ENCODE measurements at regions not wholly inside any gene's neighbourhood (a gene's known extent, or its start where the extent isn't known, plus 50 kb on each side); places are given as distances from the start of the nearest gene placed in this dataset.

DNA sequence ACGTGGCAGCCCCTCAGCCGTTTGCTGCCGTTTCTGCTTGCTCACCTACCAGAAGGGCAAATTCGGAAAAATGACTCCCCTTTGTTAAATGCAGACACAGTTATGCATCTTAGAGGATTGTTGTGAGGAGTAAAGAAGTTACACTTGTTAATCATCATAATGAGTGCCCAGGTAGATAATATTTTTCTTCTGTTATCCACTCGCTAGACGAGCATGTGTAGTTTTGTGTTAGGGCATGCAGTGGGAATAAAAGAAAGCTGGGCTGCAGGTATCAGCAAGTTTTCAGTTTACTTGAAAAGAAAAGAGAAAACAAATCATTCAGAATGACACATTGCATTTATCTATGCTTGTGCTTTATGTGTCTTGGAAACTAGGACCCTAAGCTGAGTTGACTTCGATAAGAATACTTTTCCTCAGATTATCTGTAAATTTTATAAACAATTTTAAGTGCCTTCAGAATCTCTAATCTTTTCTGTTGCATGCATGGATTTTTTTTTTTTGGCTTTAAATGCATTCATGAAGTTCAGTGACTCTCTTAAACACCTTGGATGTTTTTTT lies 365.3 kb downstream of the QKI start:
- DNase-seq (ENCODE audit: low read depth in 2 of 2), result no peak

DNA sequence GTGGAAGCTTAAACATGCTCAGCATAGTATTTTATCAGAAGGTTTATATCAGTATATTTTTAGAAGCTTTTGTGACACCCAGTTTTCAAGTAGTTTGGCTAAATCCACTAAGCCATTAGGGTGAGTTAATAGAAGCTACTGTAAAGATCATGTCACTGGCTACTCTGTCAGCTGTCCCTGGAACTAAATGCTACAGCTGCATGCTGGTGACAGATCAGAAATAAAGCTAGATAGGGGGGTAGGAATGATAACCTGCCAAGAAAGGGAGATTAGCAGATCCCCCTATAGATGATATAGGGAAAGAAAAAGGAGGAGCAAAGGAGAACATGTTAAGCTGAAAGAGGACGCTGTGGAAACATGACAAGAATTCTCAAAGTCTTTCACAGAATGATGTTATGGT lies 363.2 kb downstream of the QKI start:
- no peak for DNase-seq (ENCODE audit: low read depth in 2 of 2)

DNA sequence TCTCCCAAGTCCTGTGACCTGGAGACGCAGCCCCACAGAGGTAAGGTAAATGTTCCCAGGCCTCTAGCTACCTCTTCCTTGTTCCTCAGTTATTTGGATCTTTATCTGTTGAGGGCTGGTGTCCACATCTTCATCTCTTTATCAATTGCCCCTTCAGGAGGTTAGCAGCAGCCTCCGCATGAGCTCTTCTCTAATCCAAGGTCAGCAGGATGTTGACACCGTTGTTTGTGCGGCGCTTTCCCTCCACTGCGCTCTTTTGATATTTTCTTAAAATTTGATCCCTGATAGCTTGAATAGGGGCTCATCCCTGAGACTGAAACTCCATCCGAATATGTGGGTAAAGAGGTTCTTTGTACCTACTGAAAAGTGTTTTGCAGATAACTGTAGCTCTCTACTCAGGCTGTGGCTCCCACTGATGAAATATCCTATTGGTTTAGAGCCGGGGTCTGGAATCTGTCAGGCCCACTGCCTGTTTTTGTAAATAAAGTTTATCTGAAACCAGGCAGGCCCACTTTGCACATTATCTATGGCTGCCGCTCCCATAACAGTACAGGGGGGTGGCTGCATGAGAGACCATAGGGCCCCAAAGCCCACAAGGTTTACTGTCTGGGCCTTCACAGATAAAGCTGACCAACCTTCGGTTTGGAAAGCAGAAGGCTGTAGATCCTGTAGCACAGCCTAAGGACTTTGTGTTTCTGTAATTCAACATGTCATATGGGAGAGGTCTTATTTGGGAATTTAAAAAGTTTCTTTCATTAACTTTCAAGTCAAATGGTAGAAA lies 362.6 kb downstream of the QKI start:
- DNase-seq (ENCODE audit: low read depth in 2 of 2), result no peak

DNA sequence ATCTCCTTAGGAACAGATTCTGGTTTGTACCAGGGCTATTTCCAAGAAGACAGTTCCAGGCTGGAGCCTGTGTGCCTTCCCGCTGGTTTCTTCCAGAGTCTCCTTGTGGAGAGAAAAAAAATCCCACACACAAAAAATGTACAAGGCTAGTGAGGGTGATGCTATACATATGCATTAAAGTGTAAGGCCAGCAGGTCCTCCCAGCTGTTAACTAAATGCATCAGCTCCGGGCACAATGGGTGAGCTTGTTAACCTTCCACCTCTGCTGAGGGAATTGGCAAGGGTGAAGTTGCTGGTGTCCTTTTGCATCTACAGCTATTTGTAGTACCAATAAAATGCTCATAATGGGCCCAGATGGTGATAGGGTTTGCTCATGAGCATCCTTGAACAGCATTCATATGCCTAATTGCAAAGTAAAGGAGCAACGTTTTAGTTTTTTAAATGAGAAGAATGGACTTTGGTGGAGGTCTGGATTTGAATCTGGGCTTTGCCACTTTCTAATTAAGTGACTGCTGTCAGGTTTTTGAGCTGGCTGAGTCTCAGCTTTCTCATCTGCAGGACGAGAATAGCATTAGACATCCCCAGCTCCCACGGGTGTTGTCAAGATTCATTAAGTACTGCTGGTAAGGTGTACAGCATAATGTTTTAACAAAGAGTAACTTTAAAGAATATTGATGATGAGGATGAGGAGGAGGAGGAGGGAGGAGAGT lies 361.8 kb downstream of the QKI start:
- DNase-seq (ENCODE audit: low read depth in 2 of 2), result no peak

DNA sequence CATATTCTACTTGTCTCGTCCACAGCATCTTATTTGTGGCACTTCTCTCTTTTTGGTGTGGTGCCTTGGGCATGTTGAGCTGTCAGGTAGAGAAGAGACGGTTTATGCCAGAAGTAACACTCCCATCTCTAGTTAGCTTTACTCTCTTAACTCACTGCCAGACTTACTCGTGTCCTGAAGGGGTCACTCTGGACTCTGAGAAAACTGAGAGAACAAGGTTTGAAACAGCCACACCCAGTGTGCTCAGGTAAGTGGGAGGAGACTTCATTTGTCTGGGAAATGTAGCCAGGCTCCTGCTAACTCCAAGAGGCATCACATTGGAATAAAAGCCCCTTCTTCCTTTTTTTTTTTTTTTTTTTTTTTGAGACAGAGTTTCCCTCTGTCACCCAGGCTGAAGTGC lies 360.8 kb downstream of the QKI start:
- no peak for DNase-seq (ENCODE audit: low read depth in 2 of 2)

DNA sequence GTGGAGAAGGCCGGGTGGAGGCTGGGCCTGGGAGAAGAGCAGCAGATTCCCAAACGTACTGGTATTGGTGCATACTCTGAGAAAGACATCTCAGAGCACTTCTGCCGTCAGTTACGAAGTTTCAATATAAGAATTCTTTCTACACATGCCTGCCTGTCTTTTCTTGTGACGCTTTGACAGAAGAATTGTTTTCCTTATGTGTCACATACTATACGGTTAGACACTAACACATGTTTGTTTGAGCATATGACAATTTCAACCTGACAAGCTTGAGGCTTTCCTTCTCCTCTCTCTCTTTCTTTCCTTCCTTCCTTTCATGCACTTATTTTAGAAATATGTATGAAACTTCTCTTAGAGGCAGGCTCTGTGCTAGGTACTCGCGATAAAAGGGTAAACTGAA lies 360.0 kb downstream of the QKI start:
- DNase-seq (ENCODE audit: low read depth in 2 of 2), result no peak

DNA sequence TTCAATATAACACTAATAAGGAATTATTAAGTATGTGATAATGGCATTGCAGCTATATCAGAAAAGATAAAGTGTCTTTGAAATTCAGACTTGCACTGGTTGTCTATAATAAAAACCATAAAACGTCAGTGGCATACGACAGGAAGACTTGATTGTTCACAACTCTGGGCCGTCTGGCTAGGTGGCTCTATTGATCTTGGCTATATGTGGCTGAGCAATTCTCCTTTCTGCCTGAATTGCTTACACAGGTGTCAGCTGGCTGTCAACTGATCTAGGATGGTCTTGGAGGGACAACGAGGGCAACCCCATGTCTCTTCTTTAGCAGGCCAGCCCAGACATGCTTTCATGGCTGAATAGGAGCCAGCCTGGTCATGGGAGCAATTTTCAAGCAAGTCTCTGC lies 359.1 kb downstream of the QKI start:
- DNase-seq (ENCODE audit: low read depth in 2 of 2), result no peak

DNA sequence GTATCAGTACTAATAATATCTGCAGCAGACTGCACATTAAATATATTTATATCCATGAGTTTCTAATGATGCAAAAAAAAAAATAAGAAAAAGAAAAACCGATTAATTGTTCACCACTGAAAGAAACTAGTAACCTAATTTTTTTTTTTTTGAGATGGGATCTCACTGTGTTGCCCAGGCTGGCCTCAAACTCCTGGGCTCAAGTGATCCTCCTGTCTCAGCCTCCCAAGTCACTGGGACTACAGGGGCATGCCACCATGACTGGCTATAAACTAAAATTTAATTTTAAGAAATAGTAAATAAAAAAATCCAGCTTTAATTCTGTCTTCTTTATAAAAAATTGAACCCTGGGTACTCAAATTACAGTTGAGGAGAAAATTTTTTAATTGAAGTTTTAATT lies 358.2 kb downstream of the QKI start:
- no peak for DNase-seq (ENCODE audit: low read depth in 2 of 2)

DNA sequence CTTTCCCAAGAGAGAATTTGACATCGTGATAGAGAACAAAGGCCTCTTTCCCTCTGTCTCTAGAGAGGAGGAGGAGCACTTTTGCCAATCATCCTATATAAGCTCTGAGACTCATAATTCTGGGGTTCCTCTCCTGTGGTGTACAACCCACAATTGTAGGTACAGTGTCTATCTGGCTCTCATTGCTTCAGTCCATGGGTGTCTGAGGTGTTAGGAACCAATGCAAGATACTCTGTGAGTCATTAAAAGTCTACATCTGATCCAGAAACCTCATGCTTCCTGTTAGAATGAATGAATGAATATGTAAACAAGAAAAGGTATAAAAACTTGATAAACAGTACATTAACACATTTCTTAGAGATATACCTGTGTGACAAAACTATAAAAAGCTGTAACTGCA lies 356.7 kb downstream of the QKI start:
- DNase-seq (ENCODE audit: low read depth in 2 of 2), result no peak

DNA sequence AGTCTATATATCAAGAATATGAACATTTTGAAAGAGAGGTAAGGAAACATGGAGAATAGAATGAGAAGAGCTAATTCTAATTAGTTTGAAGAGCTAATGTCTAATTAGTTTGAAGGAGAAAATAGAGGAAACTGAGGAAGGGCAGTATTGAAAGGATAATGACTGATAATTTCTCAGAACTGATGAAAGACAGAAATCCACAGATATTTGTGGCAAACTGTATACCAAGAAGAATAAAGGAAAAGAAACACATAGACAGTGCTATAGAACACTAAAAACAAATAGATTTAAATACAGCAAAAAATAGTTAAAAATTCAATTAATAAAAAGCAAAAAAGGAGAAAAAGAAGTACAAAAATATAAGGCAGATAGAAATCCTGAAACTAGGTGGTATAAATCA lies 354.4 kb downstream of the QKI start:
- no peak for DNase-seq (ENCODE audit: low read depth in 2 of 2)

DNA sequence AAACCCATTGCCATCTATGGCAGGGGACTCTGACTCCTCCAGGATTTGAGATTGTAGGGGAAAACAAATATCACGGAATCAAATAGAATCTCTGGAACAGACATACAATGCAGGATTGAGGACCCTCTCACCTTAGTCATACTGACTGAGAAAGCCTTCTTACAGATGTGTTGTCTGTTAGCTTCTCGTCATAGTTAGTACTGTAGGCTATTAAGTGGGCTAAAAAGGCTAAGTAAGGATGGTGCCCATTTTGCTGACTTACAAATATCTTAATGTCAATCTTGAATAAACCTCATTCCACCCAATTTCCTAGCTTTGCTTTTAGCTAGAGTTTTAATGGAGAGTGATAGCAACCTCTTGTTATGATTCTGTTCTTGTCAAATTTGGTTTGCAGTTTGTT lies 352.4 kb downstream of the QKI start:
- DNase-seq (ENCODE audit: low read depth in 2 of 2), result no peak

DNA sequence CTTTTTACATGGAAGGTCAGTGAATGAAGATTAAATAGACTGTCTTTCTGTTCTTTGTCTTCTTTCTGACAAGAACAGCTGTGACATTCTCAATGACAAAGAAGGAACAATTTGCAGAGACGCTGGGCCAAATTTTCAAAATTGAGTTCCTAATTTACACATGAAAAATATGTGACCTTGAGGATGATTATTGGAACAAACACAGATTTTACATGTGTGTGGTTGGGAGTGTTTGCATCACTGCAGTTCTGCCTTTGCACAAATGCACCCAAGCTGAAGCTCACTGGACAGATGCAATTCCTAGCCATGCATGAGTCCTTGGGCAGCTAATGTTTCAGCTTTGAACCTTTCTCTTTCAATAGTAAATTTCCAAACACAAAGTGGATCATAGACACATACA lies 350.8 kb downstream of the QKI start:
- no peak for DNase-seq (ENCODE audit: low read depth in 2 of 2)

DNA sequence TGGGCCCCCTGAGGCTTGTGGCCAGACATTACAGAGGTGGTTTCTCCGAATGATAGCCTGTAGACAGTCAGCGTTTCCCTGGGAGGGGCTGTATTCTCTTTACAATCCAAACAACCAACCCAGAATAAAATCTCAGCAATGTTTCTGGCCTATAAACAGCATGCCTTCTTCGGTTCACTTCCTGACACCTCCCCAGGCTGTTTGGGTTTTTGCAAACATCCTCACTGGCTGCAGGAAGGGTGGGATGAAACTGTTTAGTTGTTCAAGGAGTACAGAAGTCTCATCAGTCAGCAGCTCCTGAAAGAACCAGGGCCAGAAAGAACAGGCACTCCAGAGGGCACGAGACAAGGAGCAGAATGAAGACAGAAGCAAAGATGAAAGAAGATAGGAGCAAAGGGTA lies 350.0 kb downstream of the QKI start:
- DNase-seq (ENCODE audit: low read depth in 2 of 2), result no peak

DNA sequence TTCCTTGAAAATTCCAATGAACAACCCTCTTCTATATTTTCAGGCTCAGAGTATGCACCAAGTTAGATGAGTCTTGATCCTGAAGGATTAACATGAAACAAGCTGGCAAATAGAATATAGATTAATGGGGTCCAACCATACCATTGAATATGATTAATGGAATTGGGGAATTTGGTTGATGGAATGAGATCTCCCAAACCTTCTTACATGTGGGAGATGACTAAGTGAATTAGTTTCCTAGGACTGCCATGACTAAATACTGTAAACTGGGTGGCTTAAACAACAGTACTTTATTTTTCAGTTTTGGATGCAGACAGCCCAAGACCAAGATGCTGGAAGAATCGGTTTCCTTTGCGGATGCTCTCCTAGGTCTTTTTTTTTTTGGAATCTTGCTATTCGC lies 347.0 kb downstream of the QKI start:
- no peak for DNase-seq (ENCODE audit: low read depth in 2 of 2)

DNA sequence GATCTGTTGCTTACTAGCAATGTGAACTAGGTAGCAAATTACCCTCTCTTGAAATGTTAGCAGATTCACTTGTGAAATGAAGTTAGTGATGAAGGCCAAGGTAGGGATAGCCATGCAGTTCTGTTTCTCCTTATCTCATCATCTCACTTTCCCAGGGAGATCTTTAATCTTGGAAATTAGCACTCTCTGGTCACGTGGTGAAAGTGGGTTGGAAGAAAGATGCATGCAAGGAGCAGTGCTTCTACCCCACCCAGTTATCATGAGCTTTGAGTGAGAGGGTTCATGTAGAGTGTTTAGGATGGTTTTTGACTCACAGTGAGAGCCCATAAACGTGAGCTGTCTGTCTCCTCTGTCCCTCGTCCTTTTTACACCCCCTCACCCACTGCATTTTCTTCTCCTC lies 346.3 kb downstream of the QKI start:
- no peak for DNase-seq (ENCODE audit: low read depth in 2 of 2)

DNA sequence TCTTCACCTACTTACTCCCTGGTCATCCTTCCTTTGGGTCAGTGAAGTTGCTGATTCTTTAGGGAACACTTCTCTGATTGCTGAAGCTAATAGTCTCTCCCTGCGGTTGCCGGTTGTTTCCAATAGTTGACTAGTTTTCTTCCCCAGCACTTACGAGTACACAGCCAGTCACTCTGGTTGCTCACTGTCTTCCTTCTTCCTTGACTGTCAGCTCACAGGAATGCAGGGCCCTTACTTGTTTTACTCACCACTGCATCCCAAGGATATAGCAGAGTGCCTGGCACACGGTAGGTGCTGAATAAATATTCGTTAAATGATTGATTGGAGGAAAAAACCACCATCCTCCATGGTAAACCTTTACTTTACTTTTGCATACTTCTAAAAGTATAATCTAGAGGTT lies 345.0 kb downstream of the QKI start:
- DNase-seq (ENCODE audit: low read depth in 2 of 2), result no peak

DNA sequence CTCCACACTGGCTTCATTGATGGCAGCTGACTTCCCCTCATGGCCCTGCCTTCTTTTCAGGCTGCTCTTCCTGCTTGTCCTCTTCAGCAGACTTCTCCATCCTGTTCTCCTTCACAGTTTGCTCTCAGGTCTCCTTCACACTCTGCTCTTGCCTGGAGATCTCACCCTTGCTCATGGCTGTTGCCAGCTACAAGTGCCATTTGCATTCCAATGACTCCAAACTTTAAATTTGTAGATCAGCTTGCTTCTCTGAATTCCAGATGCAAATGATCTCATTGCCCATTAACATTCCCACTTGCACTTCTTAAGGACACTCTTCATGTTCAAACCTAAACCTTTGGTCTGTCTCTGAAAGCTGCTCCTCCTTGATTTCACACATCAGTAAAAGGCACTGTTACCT lies 343.0 kb downstream of the QKI start:
- DNase-seq (ENCODE audit: low read depth in 2 of 2), result no peak

DNA sequence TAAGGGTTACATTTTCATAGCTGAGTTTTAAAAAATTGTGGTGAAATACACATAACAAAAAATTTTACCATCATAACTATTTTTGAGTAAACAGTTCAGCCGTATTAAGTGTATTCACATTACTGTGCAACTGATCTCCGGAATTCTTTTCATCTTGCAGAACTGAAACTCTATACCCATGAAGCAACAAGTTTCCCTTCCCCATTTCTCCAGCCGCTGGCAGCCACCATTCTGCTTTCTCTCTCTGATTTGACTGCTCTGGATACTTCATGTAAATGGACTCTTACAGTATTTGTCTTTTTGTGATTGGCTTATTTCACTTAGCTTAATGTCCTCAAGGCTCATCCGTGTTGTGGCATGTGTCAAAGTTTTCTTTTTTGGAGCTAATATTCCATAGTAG lies 341.6 kb downstream of the QKI start:
- no peak for DNase-seq (ENCODE audit: low read depth in 2 of 2)

DNA sequence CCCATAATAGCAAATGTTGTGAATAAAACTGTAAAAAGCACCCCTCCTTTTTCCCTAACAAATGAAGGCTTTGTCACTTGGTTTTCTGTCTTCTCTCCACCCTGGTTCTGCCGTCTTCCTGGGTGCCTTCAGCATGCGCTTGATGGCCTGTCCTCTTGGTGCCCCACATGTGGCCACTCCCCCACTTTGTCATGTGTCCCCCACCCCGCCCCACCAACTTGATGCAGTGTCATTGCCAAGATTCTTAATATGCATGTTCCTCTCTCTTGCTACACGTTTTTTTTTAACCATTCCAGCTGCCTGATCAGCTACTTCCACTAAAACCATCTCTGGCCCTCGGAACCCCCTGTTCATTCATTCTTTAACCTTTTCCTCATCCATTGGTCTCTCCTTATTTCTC lies 340.3 kb downstream of the QKI start:
- DNase-seq (ENCODE audit: low read depth in 2 of 2), result no peak

DNA sequence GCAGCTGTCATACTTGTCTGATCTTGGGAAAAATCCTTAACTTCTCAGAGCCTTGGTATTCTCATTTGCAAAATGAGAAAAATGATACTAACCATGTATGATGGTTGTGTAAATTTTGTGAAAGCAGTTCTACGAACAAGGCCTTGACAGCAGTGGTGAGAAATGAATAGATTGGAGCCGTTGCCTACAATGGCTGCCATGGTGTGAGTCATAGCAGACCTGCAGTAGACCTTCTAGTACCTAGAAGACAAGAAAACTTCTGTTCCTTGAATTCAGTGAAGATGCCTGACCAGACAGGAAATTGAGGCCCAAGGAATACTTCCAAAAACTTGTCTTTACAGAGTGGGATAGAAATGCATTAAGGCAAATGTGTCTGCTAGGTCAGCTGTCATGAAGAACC lies 338.9 kb downstream of the QKI start:
- no peak for DNase-seq (ENCODE audit: low read depth in 2 of 2)

DNA sequence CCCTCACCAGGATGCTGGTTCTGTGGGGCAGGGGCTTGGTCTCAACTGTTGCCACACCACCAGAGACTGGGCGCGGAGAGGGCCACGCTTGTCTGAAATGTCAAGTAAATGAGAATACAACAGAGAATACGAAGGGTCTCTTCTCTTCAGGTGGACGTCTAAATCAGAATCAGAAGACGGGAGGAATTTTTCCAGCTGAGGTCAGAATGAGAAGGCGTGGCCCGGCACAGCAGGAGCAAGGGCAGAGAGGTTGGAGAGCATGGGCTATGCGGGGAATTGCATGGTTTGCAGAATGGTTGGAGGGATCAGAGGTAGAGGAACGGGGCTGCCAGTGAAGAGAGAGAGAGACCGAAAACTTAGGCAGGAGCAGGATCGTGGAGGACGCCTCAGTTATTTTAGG lies 337.9 kb downstream of the QKI start:
- DNase-seq (ENCODE audit: low read depth in 2 of 2), result no peak

DNA sequence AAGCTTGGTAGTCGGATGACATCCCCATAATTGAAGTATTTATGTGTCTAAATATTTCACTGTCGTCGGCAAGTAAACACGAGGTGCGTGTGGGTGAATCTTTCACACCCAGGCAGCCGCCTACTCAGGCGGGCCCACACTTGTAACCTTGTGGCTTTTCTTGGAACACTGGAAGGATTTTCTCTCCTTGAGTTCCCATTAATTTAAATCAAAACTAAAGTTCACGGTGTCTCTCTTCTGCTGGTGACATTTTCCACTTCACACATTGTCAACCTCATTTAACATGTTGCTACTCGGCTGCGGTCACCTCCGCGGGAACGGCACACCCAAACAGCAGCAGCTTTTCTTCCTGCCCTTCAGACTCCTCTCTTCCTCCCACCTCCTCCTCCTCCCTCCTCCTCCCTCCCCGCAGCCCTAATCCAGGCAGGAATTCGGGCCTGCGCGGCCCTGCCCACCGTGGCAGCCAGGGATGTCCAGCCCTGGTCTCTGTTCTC lies 336.6 kb downstream of the QKI start:
- no peak for DNase-seq (ENCODE audit: low read depth in 2 of 2)

DNA sequence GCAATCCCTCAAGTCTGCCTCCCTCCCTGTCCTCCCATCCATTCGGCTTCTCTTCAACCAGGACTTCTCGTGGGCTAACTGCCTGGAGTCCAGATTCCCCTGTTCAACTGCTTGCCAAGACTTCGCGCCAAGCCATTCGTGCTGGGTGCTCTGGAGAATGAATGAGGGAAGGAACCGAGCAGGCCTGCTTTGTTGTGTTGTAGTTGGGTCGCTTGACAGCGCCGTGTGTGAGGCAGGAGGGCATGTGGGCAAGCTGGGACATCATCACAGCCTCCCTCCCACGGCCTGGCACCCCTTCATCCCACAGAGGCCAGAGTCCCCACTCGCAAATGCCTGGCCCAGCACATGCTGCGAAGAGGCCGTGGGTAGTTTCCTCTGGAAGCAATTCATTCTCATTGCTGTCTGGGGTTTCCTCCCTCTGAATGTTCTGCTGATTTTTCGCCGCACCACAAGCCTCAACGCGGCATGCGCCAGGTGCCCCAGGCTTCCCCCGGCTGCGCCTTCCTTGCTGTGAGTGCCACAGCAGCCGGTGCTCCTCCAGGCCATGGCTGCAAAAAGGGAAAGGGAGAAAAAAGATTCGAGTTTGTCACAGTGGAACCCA lies 336.0 kb downstream of the QKI start:
- DNase-seq (ENCODE audit: low read depth in 2 of 2), result no peak
